ENCODE measurements at regions not wholly inside any gene's neighbourhood (a gene's known extent, or its start where the extent isn't known, plus 50 kb on each side); places are given as distances from the start of the nearest gene placed in this dataset.

DNA sequence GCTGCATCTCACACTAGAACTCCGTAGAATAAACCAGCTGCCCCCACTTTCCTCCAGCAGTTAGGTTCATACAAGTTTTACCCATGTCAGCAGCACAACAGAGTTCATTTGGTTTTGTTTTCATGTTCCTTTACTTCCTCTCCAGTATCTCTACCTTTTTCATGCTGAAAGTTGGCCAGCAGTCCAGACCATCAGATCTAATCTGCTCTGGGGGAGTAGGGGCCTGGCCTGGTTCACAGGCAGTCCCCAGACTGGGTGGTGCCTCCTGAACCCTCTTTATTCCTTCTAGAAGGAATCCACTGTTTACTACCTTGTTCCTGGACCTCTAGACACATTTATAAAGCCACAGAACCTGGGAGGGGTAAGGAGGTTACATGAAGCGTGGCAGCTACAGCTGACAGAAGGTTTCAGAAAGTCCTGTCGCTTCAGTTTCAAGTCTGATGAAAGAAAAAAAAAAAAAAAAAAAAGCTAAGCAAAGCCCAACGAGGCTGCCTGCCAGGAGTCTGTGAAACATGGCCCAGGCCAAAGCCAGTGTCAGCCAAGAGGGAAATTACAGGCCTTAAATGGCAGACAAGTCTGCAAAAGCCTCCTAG lies 184.6 kb upstream of the JUN start (continued):
- no peak for TF ChIP-seq CTCF (IDR thresholded peaks at IDR 0.05 in 2 of 3, conservative IDR thresholded peaks at IDR 0.05 in 1 of 3; ENCODE audit: insufficient read depth in 2 of 3, low read depth in 1 of 3, low read length in 3 of 3)
- TF ChIP-seq PRDM10 (IDR thresholded peaks at IDR 0.05; ENCODE audit: partially characterized antibody): no peak
- no peak for TF ChIP-seq HMGN3 (IDR thresholded peaks at IDR 0.05; ENCODE audit: borderline replicate concordance, extremely low read depth, insufficient read length, low read depth, low read length)
- no peak for TF ChIP-seq YY1 (IDR thresholded peaks at IDR 0.05; ENCODE audit: borderline replicate concordance in 1 of 3, control insufficient read depth in 1 of 3, extremely low read depth in 1 of 3, insufficient read depth in 3 of 3, insufficient read length in 1 of 3, insufficient replicate concordance in 2 of 3, low read depth in 1 of 3, low read length in 2 of 3)
- peak; percentile 67; the same call in 1 of the 2 replicates for TF ChIP-seq MTA1 (IDR thresholded peaks at IDR 0.05; ENCODE audit: borderline replicate concordance)
- TF ChIP-seq ZC3H8 (IDR thresholded peaks at IDR 0.05): no peak
- TF ChIP-seq, protein P1, sequence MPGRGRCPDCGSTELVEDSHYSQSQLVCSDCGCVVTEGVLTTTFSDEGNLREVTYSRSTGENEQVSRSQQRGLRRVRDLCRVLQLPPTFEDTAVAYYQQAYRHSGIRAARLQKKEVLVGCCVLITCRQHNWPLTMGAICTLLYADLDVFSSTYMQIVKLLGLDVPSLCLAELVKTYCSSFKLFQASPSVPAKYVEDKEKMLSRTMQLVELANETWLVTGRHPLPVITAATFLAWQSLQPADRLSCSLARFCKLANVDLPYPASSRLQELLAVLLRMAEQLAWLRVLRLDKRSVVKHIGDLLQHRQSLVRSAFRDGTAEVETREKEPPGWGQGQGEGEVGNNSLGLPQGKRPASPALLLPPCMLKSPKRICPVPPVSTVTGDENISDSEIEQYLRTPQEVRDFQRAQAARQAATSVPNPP (IDR thresholded peaks at IDR 0.05; ENCODE audit: borderline replicate concordance, insufficient read depth, insufficient read length): no peak
- TF ChIP-seq ZNF785 (CRISPR knock-in tag; IDR thresholded peaks at IDR 0.05): no peak
- no peak for TF ChIP-seq ZNF449 (CRISPR knock-in tag; IDR thresholded peaks at IDR 0.05)
- TF ChIP-seq MCM5 (IDR thresholded peaks at IDR 0.05; ENCODE audit: low read depth): no peak
- TF ChIP-seq MXD1 (CRISPR knock-in tag; IDR thresholded peaks at IDR 0.05; ENCODE audit: borderline replicate concordance, poor library complexity, severe bottlenecking): no peak
- TF ChIP-seq NR4A1 (CRISPR knock-in tag; IDR thresholded peaks at IDR 0.05): no peak
- TF ChIP-seq NR4A1 (tag; IDR thresholded peaks at IDR 0.05): 0 out of 2 replicates have a peak, but pooled peaks have one; percentile 53
- no peak for TF ChIP-seq HNRNPL (IDR thresholded peaks at IDR 0.05; ENCODE audit: low read depth, low read length)
- no peak for TF ChIP-seq ZFP30 (CRISPR knock-in tag; IDR thresholded peaks at IDR 0.05; ENCODE audit: borderline replicate concordance)
- TF ChIP-seq KDM4B (IDR thresholded peaks at IDR 0.05; ENCODE audit: borderline replicate concordance in 2 of 2, low read depth in 1 of 2): no peak
- no peak for TF ChIP-seq ZNF354B (CRISPR knock-in tag; IDR thresholded peaks at IDR 0.05)
- TF ChIP-seq ZNF830 (CRISPR knock-in tag; IDR thresholded peaks at IDR 0.05): no peak
